Body of pancreas (tissue), 4 donors: ENCODE measurements at regions not wholly inside any gene's neighbourhood (a gene's known extent, or its start where the extent isn't known, plus 50 kb on each side); places are given as distances from the start of the nearest gene placed in this dataset.

ENCODE experiments used
- CTCF ChIP-seq, 7 experiments: fragments of 450-650 bp in 4 of 7; fragments of 200-600 bp in 3 of 7; sonication (generic) in 3 of 7; IDR thresholded peaks; one replicate each; pipeline ENCODE4 v1.5.1; 2016 to 2019; ENCODE audit warnings: antibody characterized with exemption in 7 of 7
- POLR2A ChIP-seq, 3 donors: fragments of 450-650 bp; IDR thresholded peaks; one replicate each; pipeline ENCODE4 v1.6.1; 2016; ENCODE audit warnings: antibody characterized with exemption in 3 of 3, mild to moderate bottlenecking in 2 of 3

GRCh38 chr20:29878777-29879442 lies 1378.6 kb upstream of the DEFB115 start:
- TF ChIP-seq CTCF (IDR thresholded peaks at IDR 0.05) = no peak
- TF ChIP-seq POLR2A (IDR thresholded peaks at IDR 0.05) = no peak
